ENCODE measurements at regions not wholly inside any gene's neighbourhood (a gene's known extent, or its start where the extent isn't known, plus 50 kb on each side); places are given as distances from the start of the nearest gene placed in this dataset.
A peak's percentile ranks its signal among the peaks of the same experiment; 100 is the strongest.

GRCh38 chr12:67594888-67595287, 53.7 kb upstream of the DYRK2 start:
- ChIA-PET POLR2A (ENCODE audit: unreplicated experiment) (interaction anchor here (0.8 kb wide), 1 partner anchor 111 kb away, joined by 4 read pairs; no protein-coding TSS in a partner anchor), CTCF (interaction anchor here (0.6 kb wide), 1 partner anchor 150 kb away, joined by 4 read pairs; no protein-coding TSS in a partner anchor)
- BruUV-seq (replicated peaks): no TSS peak
- DNase-seq: no peak
- H3K4me3 ChIP-seq: 0 out of 2 replicates have a peak overlapping the region, but pooled peaks have one; percentile 17
- no peaks in the 10 kb centered on the region for H4K20me1 ChIP-seq (ENCODE audit: insufficient read depth)
- intact Hi-C loops (cut with micrococcal nuclease; ENCODE audit: unreplicated experiment): loop anchor here (5.0 kb wide), 1 partner anchor 52 kb away; the partner anchor contains the start of gene DYRK2
- no peaks in the 10 kb centered on the region for H3K79me2 ChIP-seq (ENCODE audit: low read depth)
- peak overlapping the region; percentile 98 for H3K27ac ChIP-seq
- no peaks in the 10 kb centered on the region for H3K27me3 ChIP-seq (ENCODE audit: insufficient read depth, low read depth)
- TF ChIP-seq CTCF (conservative IDR thresholded peaks at IDR 0.05): no peak
- H3K9me3 ChIP-seq (ENCODE audit: insufficient read depth, low read depth): no peaks in the 10 kb centered on the region
- H3K9me2 ChIP-seq (ENCODE audit: insufficient read depth): no peaks in the 10 kb centered on the region
- H3K36me3 ChIP-seq (ENCODE audit: low read depth): 0 out of 2 replicates have a peak, but pooled peaks cover 3% of the 10 kb centered on the region
- peak overlapping the region; percentile 75 for H3K4me2 ChIP-seq
- no peak overlapping the region for H2AFZ ChIP-seq
- peaks cover 47% of the 10 kb centered on the region for H3K4me1 ChIP-seq (replicated peaks; ENCODE audit: insufficient read depth)
- H3F3A ChIP-seq (ENCODE audit: insufficient read depth, low read depth): peaks cover 31% of the 10 kb centered on the region

GRCh38 chr12:67595365-67595764, 53.2 kb upstream of the DYRK2 start:
- no peak overlapping the region for H2AFZ ChIP-seq

DNA sequence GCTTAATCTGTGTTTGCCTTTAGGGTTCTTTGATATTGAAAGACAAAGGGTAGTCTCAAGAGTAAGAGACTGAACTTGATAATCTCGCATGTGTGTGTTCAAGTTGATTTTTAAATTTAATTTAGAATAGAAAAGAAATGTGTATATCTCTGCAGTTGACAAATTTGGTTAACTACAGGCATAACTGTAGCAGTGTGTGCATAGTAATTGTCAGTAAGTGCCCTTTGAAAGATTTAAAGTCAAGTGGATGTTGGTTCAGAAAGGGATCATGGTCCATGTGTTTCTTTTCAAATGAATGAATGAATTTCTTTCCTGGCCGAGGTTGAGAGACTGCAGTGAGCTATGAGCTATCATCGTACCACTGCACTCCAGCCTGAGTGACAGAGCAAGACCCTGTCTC, 49.9 kb upstream of the DYRK2 start:
- no TSS peak for BruUV-seq (replicated peaks)
- Histone ChIP-seq H4K20me1 (ENCODE audit: insufficient read depth) (no peaks in the 10 kb centered on the region), H3F3A (ENCODE audit: insufficient read depth, low read depth) (peaks cover 17% of the 10 kb centered on the region), H3K4me1 (replicated peaks; ENCODE audit: insufficient read depth) (peaks cover 27% of the 10 kb centered on the region), H3K4me2 (no peak overlapping the region), H3K27ac (no peak overlapping the region), H3K36me3 (ENCODE audit: low read depth) (no peaks in the 10 kb centered on the region), H2AFZ (no peak overlapping the region), H3K27me3 (ENCODE audit: insufficient read depth, low read depth) (no peaks in the 10 kb centered on the region), H3K9me3 (ENCODE audit: insufficient read depth, low read depth) (no peaks in the 10 kb centered on the region), H3K4me3 (no peak overlapping the region), H3K9me2 (ENCODE audit: insufficient read depth) (no peaks in the 10 kb centered on the region), H3K79me2 (ENCODE audit: low read depth) (no peaks in the 10 kb centered on the region)
- ChIA-PET CTCF (interaction anchor here (0.6 kb wide), 1 partner anchor 311 kb away, joined by 3 read pairs; no protein-coding TSS in a partner anchor), POLR2A (ENCODE audit: unreplicated experiment) (no interaction called here)
- intact Hi-C loops (cut with micrococcal nuclease; ENCODE audit: unreplicated experiment): no loop called here
- no peak for DNase-seq
- TF ChIP-seq CTCF (conservative IDR thresholded peaks at IDR 0.05) (no peak), EZH2 (IDR thresholded peaks at IDR 0.05; ENCODE audit: low read depth) (no peak)

More at GRCh38 chr12:67595365-67595764, 53.2 kb upstream of the DYRK2 start:
- Histone ChIP-seq H4K20me1 (ENCODE audit: insufficient read depth) (no peaks in the 10 kb centered on the region), H3K36me3 (ENCODE audit: low read depth) (0 out of 2 replicates have a peak, but pooled peaks cover 3% of the 10 kb centered on the region), H3F3A (ENCODE audit: insufficient read depth, low read depth) (peaks cover 31% of the 10 kb centered on the region), H3K79me2 (ENCODE audit: low read depth) (no peaks in the 10 kb centered on the region), H3K4me2 (peak overlapping the region; percentile 75), H3K4me3 (0 out of 2 replicates have a peak overlapping the region, but pooled peaks have one; percentile 17), H3K4me1 (replicated peaks; ENCODE audit: insufficient read depth) (peaks cover 47% of the 10 kb centered on the region), H3K9me2 (ENCODE audit: insufficient read depth) (no peaks in the 10 kb centered on the region), H3K9me3 (ENCODE audit: insufficient read depth, low read depth) (no peaks in the 10 kb centered on the region), H3K27me3 (ENCODE audit: insufficient read depth, low read depth) (no peaks in the 10 kb centered on the region), H3K27ac (peak overlapping the region; percentile 98)
- DNase-seq: peak in 1 of 2 experiments; percentile 75
- BruUV-seq (replicated peaks): no TSS peak
- CTCF ChIA-PET: no interaction called here
- intact Hi-C loops (cut with micrococcal nuclease; ENCODE audit: unreplicated experiment): no loop called here
- POLR2A ChIA-PET (ENCODE audit: unreplicated experiment): interaction anchor here (0.8 kb wide), 1 partner anchor 112 kb away, joined by 4 read pairs; no protein-coding TSS in a partner anchor
- TF ChIP-seq CTCF (conservative IDR thresholded peaks at IDR 0.05) (no peak), EZH2 (IDR thresholded peaks at IDR 0.05; ENCODE audit: low read depth) (no peak)
